SK-N-SH (cell line): ENCODE measurements at regions not wholly inside any gene's neighbourhood (a gene's known extent, or its start where the extent isn't known, plus 50 kb on each side); places are given as distances from the start of the nearest gene placed in this dataset.

Experiments used
- CTCF ChIA-PET: fragments of 300-600, 350-600 bp; formaldehyde crosslinking; extraction: SDS; loops from one replicate; lab custom pipeline; 2021; lab: Yijun Ruan, JAX
- POLR2A ChIA-PET: fragments of 350-600 bp; sonication (Branson Sonifier 250); formaldehyde crosslinking; extraction: SDS; loops from one replicate; lab custom pipeline; 2020; ENCODE audit warnings: antibody characterized with exemption, inconsistent platforms; lab: Yijun Ruan, JAX
- DNase-seq: peaks from one replicate; pipeline ENCODE4 v3.0.0; 2012
- H2AFZ ChIP-seq: fragments of 200-600 bp; sonication (generic); 2 replicates; pipeline ENCODE4 v1.8.1; 2016; ENCODE audit warnings: antibody characterized with exemption, mild to moderate bottlenecking, low read depth
- H3F3A ChIP-seq: fragments of 200-600 bp; sonication (generic); replicated peaks from 2 replicates; pipeline ENCODE3; 2016; ENCODE audit warnings: antibody characterized with exemption, mild to moderate bottlenecking; ENCODE audit not compliant: insufficient read depth
- H3K27ac ChIP-seq, 2 experiments: fragments of 200-500 bp in 1 of 2; fragments of 200-600 bp in 1 of 2; sonication (Bioruptor generic) in 1 of 2; sonication (generic), shearing (Covaris generic) in 1 of 2; 2 replicates each; pipeline versions ENCODE4 v1.5.1 to v1.6.1; 2014 to 2016; ENCODE audit warnings: low read depth in 2 of 2, inconsistent platforms in 1 of 2, low read length in 1 of 2, mild to moderate bottlenecking in 1 of 2, mixed read lengths in 1 of 2
- H3K27me3 ChIP-seq: fragments of 200-600 bp; sonication (generic), shearing (Covaris generic); 2 replicates; pipeline ENCODE4 v1.6.1; 2016; ENCODE audit warnings: mixed run types; ENCODE audit not compliant: insufficient read depth
- H3K36me3 ChIP-seq, 2 experiments: fragments of 200-500 bp in 1 of 2; fragments of 200-600 bp in 1 of 2; sonication (Bioruptor generic) in 1 of 2; sonication (generic) in 1 of 2; replicated peaks in 1 of 2; 2 replicates each; pipeline versions ENCODE3 to v1.5.1; 2014 to 2016; ENCODE audit warnings: low read length in 1 of 2, mild to moderate bottlenecking in 1 of 2; ENCODE audit not compliant: insufficient read depth in 2 of 2, control insufficient read depth in 1 of 2
- H3K4me1 ChIP-seq, 2 experiments: fragments of 200-500 bp in 1 of 2; fragments of 200-600 bp in 1 of 2; sonication (Bioruptor generic) in 1 of 2; sonication (generic), shearing (Covaris generic) in 1 of 2; 2 replicates each; pipeline versions ENCODE4 v1.5.1 to v1.6.1; 2014 to 2016; ENCODE audit warnings: low read depth in 1 of 2, low read length in 1 of 2, mixed run types in 1 of 2; ENCODE audit not compliant: insufficient read depth in 2 of 2, control insufficient read depth in 1 of 2
- H3K4me2 ChIP-seq: fragments of 200-600 bp; sonication (generic), shearing (Covaris generic); 2 replicates; pipeline ENCODE4 v1.6.1; 2017; ENCODE audit warnings: mixed run types
- H3K4me3 ChIP-seq, 2 experiments: fragments of 200-500 bp in 1 of 2; fragments of 200-600 bp in 1 of 2; sonication (Bioruptor generic) in 1 of 2; sonication (generic), shearing (Covaris generic) in 1 of 2; 2 replicates each; pipeline versions ENCODE4 v1.5.1 to v1.8.1; 2014 to 2016; ENCODE audit warnings: low read depth in 2 of 2, inconsistent platforms in 1 of 2, low read length in 1 of 2, mild to moderate bottlenecking in 1 of 2, mixed read lengths in 1 of 2, moderate library complexity in 1 of 2
- H3K79me2 ChIP-seq: fragments of 200-600 bp; sonication (generic); 2 replicates; pipeline ENCODE4 v1.8.1; 2017; ENCODE audit warnings: mild to moderate bottlenecking; ENCODE audit not compliant: insufficient read depth
- H3K9ac ChIP-seq: fragments of 200-600 bp; sonication (generic); 2 replicates; pipeline ENCODE4 v1.6.1; 2017; ENCODE audit warnings: mixed run types
- H3K9me2 ChIP-seq: fragments of 200-600 bp; sonication (generic); 2 replicates; pipeline ENCODE4 v1.6.1; 2017; ENCODE audit warnings: mixed run types
- H3K9me3 ChIP-seq: fragments of 200-600 bp; sonication (generic); 2 replicates; pipeline ENCODE4 v1.6.1; 2017; ENCODE audit warnings: mixed run types, mild to moderate bottlenecking, moderate library complexity
- H4K20me1 ChIP-seq: fragments of 200-600 bp; sonication (generic); 2 replicates; pipeline ENCODE4 v1.6.1; 2017; ENCODE audit warnings: mild to moderate bottlenecking, mixed run types; ENCODE audit not compliant: insufficient read depth
- EP300 ChIP-seq, 2 experiments: IDR thresholded peaks; 2 replicates each; pipeline versions ENCODE4 v1.4.0 to v1.6.1; 2012; ENCODE audit warnings: borderline replicate concordance in 1 of 2, low read depth in 1 of 2, low read length in 1 of 2
- FOSL2 ChIP-seq: IDR thresholded peaks from 2 replicates; pipeline ENCODE4 v1.4.0; 2012; ENCODE audit warnings: low read depth, mild to moderate bottlenecking, moderate library complexity, borderline replicate concordance
- FOXJ3 ChIP-seq: sonication (generic); formaldehyde crosslinking; IDR thresholded peaks from 2 replicates; pipeline ENCODE4 v1.5.1; 2020; ENCODE audit warnings: mild to moderate bottlenecking, missing genetic modification reagents
- JUND ChIP-seq: IDR thresholded peaks from 2 replicates; pipeline ENCODE4 v1.4.0; 2012
- MEF2A ChIP-seq: IDR thresholded peaks from 2 replicates; pipeline ENCODE4 v1.4.0; 2012; ENCODE audit warnings: low read depth, borderline replicate concordance
- MXI1 ChIP-seq: IDR thresholded peaks from 2 replicates; pipeline ENCODE4 v1.6.1; 2012; ENCODE audit warnings: mild to moderate bottlenecking, low read depth, low read length, improper control_type of control experiment
- RAD21 ChIP-seq: IDR thresholded peaks from 2 replicates; pipeline ENCODE4 v1.6.1; 2012; ENCODE audit warnings: mild to moderate bottlenecking, low read length
- RCOR1 ChIP-seq: fragments of 150-350 bp; IDR thresholded peaks from 2 replicates; pipeline ENCODE4 v1.6.1; 2017; ENCODE audit warnings: antibody characterized with exemption, low read length
- RFX5 ChIP-seq: IDR thresholded peaks from 2 replicates; pipeline ENCODE4 v1.6.1; 2012; ENCODE audit warnings: mild to moderate bottlenecking, improper control_type of control experiment, low read length
- RXRA ChIP-seq: IDR thresholded peaks from 2 replicates; pipeline ENCODE4 v1.4.0; 2012; ENCODE audit warnings: low read depth, mild to moderate bottlenecking, borderline replicate concordance
- SMC3 ChIP-seq: IDR thresholded peaks from 2 replicates; pipeline ENCODE4 v1.6.1; 2012; ENCODE audit warnings: low read depth, low read length, improper control_type of control experiment
- TAF1 ChIP-seq: IDR thresholded peaks from 2 replicates; pipeline ENCODE4 v1.6.1; 2012; ENCODE audit warnings: low read depth, mild to moderate bottlenecking, low read length, moderate library complexity, borderline replicate concordance
- TCF12 ChIP-seq: IDR thresholded peaks from 2 replicates; pipeline ENCODE4 v1.4.0; 2012
- WGBS: methylation state at CpG from one replicate; pipeline ENCODE4 v1.1.6; 2017; ENCODE audit warnings: low lambda C conversion rate; 5-methylcytosine and 5-hydroxymethylcytosine counted together
- TF ChIP-seq, protein P1 (sequence below): IDR thresholded peaks from 2 replicates; pipeline ENCODE4 v1.6.1; 2012; ENCODE audit warnings: mild to moderate bottlenecking, low read depth, low read length, moderate library complexity
- TF ChIP-seq, protein P2 (sequence below): IDR thresholded peaks from 2 replicates; pipeline ENCODE4; 2012
- TF ChIP-seq, protein P3 (sequence below): IDR thresholded peaks from 2 replicates; pipeline ENCODE4 v1.4.0; 2012; ENCODE audit warnings: low read depth, borderline replicate concordance
- TF ChIP-seq, protein P4 (sequence below): IDR thresholded peaks from 2 replicates; pipeline ENCODE4 v1.4.0; 2012; ENCODE audit warnings: low read depth
- TF ChIP-seq, protein P5 (sequence below): fragments of 150-350 bp; IDR thresholded peaks from 2 replicates; pipeline ENCODE4 v1.6.1; 2017; ENCODE audit warnings: antibody characterized with exemption, low read length, low read depth, borderline replicate concordance
- TF ChIP-seq, protein P6 (sequence below): fragments of 200-600 bp; sonication (generic); IDR thresholded peaks from 2 replicates; pipeline ENCODE4 v1.6.1; 2017; ENCODE audit warnings: antibody characterized with exemption, mild to moderate bottlenecking, moderate library complexity
- TF ChIP-seq, protein P7 (sequence below): IDR thresholded peaks from 2 replicates; pipeline ENCODE4 v1.4.0; 2012; ENCODE audit warnings: low read depth, borderline replicate concordance

DNA sequence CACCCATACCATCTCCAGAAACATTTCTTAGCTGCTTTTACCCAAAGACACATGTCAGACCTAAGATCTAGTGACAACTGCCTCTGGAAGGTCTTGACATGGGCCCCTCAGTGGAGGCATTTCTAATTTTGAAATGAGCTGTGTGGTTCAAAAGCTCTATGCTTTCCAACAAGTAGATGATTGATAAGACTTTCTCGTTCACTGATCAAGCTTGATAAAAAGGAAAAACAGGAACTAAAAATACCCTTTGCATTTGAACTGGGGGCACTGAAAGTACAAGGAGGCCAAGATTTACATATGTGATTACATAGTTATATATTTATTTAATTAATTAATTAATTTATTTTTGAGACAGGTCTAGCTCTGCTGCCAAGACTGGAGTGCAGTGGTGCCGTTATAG, 61.3 kb upstream of the SCOC start:
- Histone ChIP-seq H3K9ac (no peak overlapping the region), H3F3A (peaks cover 35% of the 10 kb centered on the region), H3K36me3 (no peaks in the 10 kb centered on the region), H3K4me3 (no peak overlapping the region), H3K27ac (no peak overlapping the region), H3K9me2 (no peaks in the 10 kb centered on the region), H3K4me1 (peaks cover 6 to 31% of the 10 kb centered on the region in 2 experiments), H4K20me1 (no peaks in the 10 kb centered on the region), H3K9me3 (no peaks in the 10 kb centered on the region), H2AFZ (no peak overlapping the region), H3K79me2 (no peaks in the 10 kb centered on the region), H3K4me2 (no peak overlapping the region), H3K27me3 (no peaks in the 10 kb centered on the region)
- WGBS: 83% methylated on average over 2 of the region's 2 CpGs
- no peak for DNase-seq
- POLR2A ChIA-PET: no interaction called here
- TF ChIP-seq, protein P1, sequence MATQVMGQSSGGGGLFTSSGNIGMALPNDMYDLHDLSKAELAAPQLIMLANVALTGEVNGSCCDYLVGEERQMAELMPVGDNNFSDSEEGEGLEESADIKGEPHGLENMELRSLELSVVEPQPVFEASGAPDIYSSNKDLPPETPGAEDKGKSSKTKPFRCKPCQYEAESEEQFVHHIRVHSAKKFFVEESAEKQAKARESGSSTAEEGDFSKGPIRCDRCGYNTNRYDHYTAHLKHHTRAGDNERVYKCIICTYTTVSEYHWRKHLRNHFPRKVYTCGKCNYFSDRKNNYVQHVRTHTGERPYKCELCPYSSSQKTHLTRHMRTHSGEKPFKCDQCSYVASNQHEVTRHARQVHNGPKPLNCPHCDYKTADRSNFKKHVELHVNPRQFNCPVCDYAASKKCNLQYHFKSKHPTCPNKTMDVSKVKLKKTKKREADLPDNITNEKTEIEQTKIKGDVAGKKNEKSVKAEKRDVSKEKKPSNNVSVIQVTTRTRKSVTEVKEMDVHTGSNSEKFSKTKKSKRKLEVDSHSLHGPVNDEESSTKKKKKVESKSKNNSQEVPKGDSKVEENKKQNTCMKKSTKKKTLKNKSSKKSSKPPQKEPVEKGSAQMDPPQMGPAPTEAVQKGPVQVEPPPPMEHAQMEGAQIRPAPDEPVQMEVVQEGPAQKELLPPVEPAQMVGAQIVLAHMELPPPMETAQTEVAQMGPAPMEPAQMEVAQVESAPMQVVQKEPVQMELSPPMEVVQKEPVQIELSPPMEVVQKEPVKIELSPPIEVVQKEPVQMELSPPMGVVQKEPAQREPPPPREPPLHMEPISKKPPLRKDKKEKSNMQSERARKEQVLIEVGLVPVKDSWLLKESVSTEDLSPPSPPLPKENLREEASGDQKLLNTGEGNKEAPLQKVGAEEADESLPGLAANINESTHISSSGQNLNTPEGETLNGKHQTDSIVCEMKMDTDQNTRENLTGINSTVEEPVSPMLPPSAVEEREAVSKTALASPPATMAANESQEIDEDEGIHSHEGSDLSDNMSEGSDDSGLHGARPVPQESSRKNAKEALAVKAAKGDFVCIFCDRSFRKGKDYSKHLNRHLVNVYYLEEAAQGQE: no peak
- TF ChIP-seq, protein P2, sequence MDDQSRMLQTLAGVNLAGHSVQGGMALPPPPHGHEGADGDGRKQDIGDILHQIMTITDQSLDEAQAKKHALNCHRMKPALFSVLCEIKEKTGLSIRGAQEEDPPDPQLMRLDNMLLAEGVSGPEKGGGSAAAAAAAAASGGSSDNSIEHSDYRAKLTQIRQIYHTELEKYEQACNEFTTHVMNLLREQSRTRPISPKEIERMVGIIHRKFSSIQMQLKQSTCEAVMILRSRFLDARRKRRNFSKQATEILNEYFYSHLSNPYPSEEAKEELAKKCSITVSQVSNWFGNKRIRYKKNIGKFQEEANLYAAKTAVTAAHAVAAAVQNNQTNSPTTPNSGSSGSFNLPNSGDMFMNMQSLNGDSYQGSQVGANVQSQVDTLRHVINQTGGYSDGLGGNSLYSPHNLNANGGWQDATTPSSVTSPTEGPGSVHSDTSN: no peak
- TF ChIP-seq, protein P3, sequence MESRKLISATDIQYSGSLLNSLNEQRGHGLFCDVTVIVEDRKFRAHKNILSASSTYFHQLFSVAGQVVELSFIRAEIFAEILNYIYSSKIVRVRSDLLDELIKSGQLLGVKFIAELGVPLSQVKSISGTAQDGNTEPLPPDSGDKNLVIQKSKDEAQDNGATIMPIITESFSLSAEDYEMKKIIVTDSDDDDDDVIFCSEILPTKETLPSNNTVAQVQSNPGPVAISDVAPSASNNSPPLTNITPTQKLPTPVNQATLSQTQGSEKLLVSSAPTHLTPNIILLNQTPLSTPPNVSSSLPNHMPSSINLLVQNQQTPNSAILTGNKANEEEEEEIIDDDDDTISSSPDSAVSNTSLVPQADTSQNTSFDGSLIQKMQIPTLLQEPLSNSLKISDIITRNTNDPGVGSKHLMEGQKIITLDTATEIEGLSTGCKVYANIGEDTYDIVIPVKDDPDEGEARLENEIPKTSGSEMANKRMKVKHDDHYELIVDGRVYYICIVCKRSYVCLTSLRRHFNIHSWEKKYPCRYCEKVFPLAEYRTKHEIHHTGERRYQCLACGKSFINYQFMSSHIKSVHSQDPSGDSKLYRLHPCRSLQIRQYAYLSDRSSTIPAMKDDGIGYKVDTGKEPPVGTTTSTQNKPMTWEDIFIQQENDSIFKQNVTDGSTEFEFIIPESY: no peak
- TF ChIP-seq RXRA: no peak
- TF ChIP-seq EP300 (IDR thresholded peaks at IDR 0.05; ENCODE audit: borderline replicate concordance in 1 of 2, low read depth in 1 of 2, low read length in 1 of 2): no peak
- no peak for TF ChIP-seq FOXJ3 (CRISPR knock-in tag)
- TF ChIP-seq RFX5: no peak
- TF ChIP-seq, protein P4, sequence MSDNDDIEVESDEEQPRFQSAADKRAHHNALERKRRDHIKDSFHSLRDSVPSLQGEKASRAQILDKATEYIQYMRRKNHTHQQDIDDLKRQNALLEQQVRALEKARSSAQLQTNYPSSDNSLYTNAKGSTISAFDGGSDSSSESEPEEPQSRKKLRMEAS: no peak
- no peak for TF ChIP-seq SMC3
- no peak for TF ChIP-seq RAD21
- no peak for TF ChIP-seq RCOR1
- no peak for TF ChIP-seq MXI1
- TF ChIP-seq JUND: no peak
- TF ChIP-seq, protein P5, sequence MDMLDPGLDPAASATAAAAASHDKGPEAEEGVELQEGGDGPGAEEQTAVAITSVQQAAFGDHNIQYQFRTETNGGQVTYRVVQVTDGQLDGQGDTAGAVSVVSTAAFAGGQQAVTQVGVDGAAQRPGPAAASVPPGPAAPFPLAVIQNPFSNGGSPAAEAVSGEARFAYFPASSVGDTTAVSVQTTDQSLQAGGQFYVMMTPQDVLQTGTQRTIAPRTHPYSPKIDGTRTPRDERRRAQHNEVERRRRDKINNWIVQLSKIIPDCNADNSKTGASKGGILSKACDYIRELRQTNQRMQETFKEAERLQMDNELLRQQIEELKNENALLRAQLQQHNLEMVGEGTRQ: no peak
- TF ChIP-seq, protein P6, sequence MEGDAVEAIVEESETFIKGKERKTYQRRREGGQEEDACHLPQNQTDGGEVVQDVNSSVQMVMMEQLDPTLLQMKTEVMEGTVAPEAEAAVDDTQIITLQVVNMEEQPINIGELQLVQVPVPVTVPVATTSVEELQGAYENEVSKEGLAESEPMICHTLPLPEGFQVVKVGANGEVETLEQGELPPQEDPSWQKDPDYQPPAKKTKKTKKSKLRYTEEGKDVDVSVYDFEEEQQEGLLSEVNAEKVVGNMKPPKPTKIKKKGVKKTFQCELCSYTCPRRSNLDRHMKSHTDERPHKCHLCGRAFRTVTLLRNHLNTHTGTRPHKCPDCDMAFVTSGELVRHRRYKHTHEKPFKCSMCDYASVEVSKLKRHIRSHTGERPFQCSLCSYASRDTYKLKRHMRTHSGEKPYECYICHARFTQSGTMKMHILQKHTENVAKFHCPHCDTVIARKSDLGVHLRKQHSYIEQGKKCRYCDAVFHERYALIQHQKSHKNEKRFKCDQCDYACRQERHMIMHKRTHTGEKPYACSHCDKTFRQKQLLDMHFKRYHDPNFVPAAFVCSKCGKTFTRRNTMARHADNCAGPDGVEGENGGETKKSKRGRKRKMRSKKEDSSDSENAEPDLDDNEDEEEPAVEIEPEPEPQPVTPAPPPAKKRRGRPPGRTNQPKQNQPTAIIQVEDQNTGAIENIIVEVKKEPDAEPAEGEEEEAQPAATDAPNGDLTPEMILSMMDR: no peak
- no peak for TF ChIP-seq TAF1
- TF ChIP-seq TCF12: no peak
- TF ChIP-seq FOSL2: no peak
- TF ChIP-seq MEF2A: no peak
- TF ChIP-seq, protein P7, sequence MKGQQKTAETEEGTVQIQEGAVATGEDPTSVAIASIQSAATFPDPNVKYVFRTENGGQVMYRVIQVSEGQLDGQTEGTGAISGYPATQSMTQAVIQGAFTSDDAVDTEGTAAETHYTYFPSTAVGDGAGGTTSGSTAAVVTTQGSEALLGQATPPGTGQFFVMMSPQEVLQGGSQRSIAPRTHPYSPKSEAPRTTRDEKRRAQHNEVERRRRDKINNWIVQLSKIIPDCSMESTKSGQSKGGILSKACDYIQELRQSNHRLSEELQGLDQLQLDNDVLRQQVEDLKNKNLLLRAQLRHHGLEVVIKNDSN: no peak
- CTCF ChIA-PET: interaction anchor here (1.4 kb wide), 1 partner anchor 14 kb away, joined by 8 read pairs; no protein-coding TSS in a partner anchor
